ENCODE measurements at regions not wholly inside any gene's neighbourhood (a gene's known extent, or its start where the extent isn't known, plus 50 kb on each side); places are given as distances from the start of the nearest gene placed in this dataset.

DNA sequence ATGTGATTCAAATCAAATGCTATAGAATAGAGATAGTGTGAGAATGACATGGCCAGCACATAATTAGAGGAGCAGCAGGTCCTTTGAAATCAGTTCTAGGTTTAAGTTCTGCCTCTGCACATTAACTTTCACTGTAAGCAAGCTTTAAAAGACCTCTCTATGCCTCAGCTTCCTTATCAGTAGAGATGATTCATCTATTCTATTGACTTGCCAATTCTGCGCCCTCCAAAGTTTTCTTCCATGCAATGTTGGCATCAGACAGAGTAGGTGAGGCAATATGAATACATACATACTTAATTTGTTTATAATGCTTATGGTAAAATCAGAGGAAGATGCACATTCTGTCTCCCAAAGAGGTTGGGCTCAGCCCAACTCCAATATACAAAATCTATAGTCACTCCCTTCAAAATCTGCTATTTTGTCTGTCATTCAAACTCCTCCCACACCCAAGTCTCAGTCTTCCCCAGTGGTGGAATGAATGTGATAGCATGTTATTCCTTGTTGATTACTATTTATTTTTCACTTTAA is 525.5 kb downstream of the RFC3 start:
- DNase-seq, result no peak

DNA sequence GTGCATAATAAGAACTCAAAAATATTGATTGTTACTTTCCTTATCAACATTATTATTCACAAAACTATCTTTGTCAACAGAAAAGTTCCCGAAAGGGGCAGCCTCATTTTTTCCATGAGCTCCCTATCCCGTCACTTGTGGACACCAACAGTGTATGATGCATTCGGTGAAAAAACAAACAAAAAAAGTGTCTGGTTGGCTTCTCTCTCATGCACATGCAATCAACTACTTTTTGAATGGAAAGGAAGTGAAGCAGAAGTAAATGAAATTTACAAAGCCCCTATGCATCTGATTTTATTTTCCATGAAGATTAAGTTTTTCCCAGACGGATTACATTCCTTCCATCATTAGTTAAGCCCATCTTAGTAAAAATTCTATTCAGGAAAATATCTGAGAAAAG is 526.9 kb downstream of the RFC3 start:
- no peak for DNase-seq

DNA sequence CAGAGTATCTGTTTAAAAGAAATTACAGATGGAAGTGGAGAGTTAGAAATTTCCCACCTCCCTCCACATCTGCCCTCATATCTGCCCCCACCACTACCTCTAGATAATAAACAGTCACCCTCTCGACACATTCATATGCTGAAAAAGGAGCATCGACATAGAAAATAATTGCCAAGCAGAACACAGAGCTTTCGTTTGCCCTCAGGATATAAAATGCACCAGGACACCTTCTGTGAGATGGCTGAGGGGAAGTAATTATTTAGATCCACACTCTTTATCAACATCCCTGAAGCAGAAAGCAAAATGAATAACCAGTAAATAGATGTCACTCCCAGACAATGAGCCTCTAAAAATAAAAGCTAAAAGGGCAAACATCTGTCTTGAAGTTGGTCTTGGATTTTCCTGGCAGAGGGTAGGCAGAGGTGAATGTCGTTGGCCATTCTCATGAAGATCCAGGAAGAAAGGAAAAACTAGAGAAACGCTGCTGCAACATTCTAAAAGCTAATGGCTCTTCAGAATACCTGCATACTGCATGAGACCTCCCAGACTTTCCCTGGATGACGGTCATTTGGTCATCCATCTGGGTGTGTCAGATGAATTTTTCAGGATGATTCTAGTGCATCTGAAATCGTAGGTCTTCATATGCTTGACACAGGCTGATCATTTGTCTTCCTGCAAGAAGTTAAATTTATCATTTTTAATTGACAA is 527.5 kb downstream of the RFC3 start:
- no peak for DNase-seq

GRCh38 chr13:34346626-34347025 is 528.7 kb downstream of the RFC3 start:
- DNase-seq, result no peak

- no peak for DNase-seq
Observed at GRCh38 chr13:34347784-34348573, 530.0 kb downstream of the RFC3 start.

GRCh38 chr13:34349091-34349722 is 531.3 kb downstream of the RFC3 start:
- no peak for DNase-seq

DNA sequence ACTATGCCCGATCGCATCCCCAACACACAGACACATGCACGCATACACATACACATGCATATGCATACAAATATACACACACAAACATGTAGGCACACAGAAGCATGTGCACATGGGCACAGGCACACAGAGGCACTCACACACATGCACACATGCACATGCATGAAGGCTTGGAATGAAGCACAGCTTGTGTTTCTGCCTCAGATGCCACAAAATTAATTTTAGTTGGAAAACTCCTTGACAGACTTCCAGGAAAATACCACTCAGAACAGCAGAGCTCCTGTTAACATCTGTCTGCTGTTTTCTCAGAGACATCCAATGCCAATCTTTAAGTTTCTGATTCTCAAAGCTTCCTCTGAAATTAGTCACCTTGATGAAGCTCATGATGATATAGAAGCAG is 532.7 kb downstream of the RFC3 start:
- DNase-seq, result no peak

GRCh38 chr13:34351134-34351533 is 533.2 kb downstream of the RFC3 start:
- no peak for DNase-seq

GRCh38 chr13:34352958-34353357 is 535.0 kb downstream of the RFC3 start:
- no peak for DNase-seq

- no peak for DNase-seq
Observed at GRCh38 chr13:34356686-34357434, 538.9 kb downstream of the RFC3 start.

DNA sequence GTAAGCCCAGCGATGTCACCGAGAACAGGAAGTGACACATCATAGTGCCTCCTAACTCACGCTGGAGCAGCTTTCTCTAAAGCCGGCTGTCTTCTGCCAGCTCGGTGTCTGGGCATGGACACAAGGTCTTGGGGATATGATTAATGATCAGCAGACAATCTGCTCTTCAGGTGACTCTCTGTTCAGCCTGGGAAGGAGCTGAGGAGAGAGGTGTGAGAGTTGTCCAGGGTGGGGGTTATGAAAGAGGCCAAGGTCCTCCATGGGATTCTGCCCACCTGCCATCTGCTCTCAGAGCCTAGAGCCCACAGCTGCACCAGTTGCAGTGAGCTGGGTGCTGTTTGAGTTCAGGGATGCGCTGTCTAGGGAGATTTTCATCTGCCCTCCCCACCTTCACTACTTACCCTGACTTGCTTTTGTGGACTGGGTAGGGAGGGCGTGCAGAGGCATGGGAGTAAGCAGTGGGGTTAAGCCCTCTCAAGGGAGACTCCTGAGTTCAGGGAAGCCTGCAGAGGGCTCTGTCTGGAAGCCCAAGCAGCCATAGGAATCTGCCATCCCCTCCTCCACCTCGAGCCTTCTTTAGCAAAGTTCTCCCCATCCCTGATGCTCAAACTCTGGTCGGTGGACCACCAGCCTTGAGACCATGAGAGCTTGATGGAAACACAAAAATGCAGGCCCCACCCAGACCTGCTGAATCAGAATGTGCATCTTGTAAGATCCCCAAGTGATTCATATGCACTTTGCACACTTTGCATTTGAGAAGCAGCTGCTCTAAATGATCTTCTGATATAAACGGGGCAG is 539.7 kb downstream of the RFC3 start:
- DNase-seq, result no peak

DNA sequence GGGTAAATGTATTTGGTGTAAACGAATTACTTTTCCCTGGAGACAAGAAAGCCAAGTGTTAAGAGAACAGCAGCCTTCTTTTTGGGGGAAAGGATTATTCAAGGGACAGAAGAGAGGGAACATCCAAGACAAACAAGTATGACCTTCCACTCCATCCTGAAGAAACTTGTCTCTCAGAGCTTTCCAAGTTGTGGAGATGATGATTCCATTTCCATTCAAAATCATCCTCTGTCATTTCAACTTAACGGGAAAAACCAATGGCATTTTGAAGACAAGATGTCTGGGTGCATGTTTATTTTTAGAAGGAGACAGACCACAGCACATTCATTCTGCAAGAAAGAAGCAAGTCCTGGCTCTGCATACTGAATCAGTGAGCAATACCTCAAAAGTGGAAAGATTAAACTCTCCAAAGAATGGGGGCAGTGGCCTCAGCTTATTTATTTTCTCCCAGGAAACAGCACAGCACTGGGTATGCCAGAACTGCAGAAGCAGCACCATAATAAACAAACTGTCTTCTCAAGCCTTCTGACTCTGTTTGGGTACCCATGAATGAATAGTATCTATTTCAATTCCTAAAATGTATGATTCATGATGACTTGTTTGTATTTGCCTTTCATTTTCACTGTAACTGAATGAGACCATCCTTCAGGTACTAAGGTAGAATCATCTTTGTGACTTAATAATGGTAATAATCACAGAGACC is 541.0 kb downstream of the RFC3 start:
- no peak for DNase-seq

- no peak for DNase-seq
Observed at GRCh38 chr13:34360702-34361101, 542.8 kb downstream of the RFC3 start.

- DNase-seq, result no peak
Observed at GRCh38 chr13:34361560-34361959, 543.6 kb downstream of the RFC3 start.

- DNase-seq, result no peak
Observed at GRCh38 chr13:34363266-34363665, 545.3 kb downstream of the RFC3 start.

- DNase-seq, result no peak
Observed at GRCh38 chr13:34364633-34365032, 546.7 kb downstream of the RFC3 start.

DNA sequence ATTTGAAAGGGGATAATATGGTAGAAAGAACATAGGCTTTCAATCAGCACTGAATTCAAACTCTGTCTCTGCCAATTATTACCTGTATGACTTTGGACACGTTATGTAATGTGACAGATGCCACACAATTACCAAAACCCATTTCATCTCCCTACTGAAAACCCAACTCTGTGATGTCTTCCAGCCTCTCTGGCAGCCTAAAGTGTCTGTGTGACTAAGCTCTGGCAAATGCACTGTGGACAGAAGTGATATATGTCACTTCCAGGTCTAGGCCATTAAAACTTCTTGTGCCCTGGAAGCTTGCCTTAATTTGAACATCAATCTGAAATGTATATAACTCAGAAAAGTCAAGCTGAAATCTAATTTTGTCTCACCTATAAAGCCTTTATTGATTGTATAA is 552.0 kb downstream of the RFC3 start:
- no peak for DNase-seq

DNA sequence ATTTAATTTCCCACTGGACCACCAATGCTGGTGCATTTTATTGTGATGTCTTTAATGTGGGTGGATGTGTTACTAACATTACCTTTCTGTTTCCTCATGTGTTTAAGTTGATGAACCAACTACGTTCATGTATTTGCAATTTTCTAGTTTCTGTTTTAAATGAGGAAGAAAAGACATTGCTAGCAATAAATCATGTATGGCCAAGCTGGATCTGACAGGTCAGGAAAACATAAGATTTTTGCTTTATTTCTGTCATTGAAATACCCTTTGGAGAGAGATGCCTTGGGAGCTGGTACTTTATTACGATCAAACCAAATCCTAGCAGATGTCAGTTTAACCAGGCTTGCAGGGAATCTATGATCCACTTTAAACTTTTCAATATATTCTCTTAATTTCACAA is 553.2 kb downstream of the RFC3 start:
- no peak for DNase-seq

DNA sequence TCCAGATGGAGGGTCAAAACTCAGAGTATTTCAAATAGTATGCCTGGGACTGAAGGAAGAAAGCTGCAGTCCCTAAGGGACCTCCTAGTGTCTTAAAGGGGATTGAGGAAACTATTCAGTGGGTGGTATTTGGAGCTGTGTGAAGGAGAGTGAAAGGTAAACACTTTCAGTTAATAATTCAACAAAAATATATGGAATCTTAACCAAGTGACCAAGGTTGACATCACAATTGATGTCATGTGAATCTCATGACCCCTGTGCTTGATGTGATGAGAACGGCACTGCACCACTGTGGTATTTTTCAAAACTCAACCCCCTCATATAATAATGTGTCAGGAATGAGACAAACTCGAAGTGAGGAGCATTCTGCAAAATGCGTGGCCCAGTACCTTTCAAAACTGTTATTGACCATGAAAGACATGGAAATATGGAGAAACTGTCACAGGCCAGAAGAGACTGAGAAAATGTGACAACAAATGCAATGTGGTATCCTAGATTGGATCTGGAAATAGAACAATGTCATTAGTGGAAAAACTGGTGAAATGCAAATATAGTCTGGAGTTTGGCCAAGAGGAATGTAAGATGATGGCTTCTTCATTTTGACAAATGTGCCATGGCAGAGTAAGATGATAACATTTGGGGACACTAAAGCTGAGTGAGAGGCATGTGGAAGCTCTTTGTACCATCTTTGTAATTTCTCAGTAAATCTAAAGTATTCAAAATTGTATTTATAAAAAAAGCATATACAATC is 553.9 kb downstream of the RFC3 start:
- no peak for DNase-seq

DNA sequence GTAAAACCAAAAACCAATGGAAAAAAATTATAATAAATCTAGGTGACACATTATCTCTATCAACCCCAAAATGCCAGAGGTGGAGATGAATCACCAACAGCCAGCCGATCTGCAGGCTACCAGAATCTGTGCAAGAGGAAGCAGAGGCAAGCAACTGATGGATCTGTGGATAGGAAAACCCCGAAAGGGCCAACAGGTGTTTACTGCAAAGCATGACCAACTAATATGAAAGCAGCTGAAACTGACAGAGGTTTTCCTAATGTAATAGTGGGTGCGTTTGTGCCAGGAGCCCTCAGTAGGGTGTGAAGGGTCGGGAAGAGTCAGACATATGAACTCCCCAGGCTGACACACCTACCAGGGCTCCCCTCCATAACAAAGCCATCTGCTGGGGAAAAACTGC is 554.6 kb downstream of the RFC3 start:
- no peak for DNase-seq

DNA sequence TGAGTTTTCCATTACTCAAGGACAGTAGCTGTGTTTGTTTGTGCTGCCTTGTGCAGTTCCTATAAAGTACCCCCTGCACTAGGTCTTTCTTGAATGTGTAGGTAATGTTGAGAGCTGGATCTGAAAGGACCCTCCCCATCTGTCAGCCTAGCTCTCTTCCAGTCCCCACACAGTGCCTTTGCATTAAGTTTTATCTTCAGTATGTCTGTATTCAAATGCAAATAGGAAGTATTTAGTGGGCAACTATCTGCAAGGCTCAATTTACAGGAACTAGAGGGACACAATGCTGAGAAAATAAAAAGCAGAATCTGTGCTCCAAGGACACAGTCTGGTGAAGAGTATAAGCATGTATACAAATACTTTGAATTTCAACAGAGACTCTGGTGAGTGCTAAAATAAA is 558.5 kb downstream of the RFC3 start:
- DNase-seq, result no peak

All from NCI-H1092 treated with DMSO at 0.1 percent for 48 hours (cell line).